ENCODE measurements at regions not wholly inside any gene's neighbourhood (a gene's known extent, or its start where the extent isn't known, plus 50 kb on each side); places are given as distances from the start of the nearest gene placed in this dataset.
"Not testable (repeated sequence)": the region's sequence is repeated elsewhere in the genome, so short reads cannot be mapped to it uniquely, and the experiment has no call there.

DNA sequence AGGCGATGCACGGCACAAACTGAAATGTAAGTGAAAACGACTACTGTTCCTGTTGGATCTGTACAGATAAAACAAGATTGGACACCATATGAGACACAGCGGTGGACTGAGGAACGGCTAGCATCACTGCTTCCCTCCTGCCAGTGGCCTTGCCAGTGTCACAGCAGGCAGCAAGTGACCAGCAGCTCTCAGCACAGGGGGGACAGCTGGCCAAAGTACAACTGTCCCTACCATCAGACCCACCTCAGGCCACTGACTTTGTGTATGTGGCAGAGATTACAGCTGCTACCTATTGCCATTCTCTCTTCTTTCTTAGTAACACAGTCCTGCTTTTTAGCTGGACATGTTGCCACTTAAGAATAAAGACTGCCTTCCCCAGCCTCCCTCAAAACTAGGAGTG lies 80.0 kb upstream of the SLC66A3 start:
- Histone ChIP-seq H3K27ac (no peak overlapping the region), H3K27me3 (no peaks in the 10 kb centered on the region), H3K36me3 (no peaks in the 10 kb centered on the region), H3K4me3 (no peak overlapping the region), H3K9me3 (no peaks in the 10 kb centered on the region), H3K4me1 (peaks cover 0 to 11% (median 8%) of the 10 kb centered on the region in 4 donors)
- DNase-seq (no peak), ATAC-seq (ENCODE audit: low FRiP score in 2 of 2) (no peak)
- WGBS, 2 donors = 91 to 100% methylated on average over 4 to 5 of the region's 5 CpGs
- TF ChIP-seq EP300 (IDR thresholded peaks at IDR 0.05) = no peak
- no peak for TF ChIP-seq POLR2A (IDR thresholded peaks at IDR 0.05)
- TF ChIP-seq, protein P1, sequence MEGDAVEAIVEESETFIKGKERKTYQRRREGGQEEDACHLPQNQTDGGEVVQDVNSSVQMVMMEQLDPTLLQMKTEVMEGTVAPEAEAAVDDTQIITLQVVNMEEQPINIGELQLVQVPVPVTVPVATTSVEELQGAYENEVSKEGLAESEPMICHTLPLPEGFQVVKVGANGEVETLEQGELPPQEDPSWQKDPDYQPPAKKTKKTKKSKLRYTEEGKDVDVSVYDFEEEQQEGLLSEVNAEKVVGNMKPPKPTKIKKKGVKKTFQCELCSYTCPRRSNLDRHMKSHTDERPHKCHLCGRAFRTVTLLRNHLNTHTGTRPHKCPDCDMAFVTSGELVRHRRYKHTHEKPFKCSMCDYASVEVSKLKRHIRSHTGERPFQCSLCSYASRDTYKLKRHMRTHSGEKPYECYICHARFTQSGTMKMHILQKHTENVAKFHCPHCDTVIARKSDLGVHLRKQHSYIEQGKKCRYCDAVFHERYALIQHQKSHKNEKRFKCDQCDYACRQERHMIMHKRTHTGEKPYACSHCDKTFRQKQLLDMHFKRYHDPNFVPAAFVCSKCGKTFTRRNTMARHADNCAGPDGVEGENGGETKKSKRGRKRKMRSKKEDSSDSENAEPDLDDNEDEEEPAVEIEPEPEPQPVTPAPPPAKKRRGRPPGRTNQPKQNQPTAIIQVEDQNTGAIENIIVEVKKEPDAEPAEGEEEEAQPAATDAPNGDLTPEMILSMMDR (IDR thresholded peaks at IDR 0.05) = no peak

DNA sequence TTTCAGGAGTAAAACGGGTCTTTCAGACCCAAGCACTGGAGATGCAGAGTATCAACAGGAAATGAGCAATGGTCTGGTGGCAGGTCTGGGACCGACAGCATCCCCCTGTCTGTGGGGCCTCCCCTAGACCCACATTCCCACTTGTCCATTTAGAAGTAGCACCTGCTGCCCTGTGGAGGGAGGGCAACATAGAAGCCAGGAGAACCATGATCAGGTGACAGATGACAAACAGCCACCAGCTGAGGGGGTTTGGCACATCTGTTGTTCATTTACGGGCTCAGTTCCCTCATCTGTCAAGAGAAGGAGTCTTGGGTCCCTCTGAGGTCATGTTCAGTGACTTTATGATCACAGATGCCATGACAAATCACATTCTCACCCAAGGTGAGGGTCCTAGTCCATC lies 77.9 kb upstream of the SLC66A3 start:
- WGBS, 2 donors = 52 to 70% methylated on average over 2 to 3 of the region's 3 CpGs
- DNase-seq (no peak), ATAC-seq (ENCODE audit: low FRiP score in 2 of 2) (no peak)
- H3K27me3 ChIP-seq = no peaks in the 10 kb centered on the region
- H3K36me3 ChIP-seq = no peaks in the 10 kb centered on the region
- H3K4me3 ChIP-seq = no peak overlapping the region
- H3K9me3 ChIP-seq = no peaks in the 10 kb centered on the region
- TF ChIP-seq, protein P1 (IDR thresholded peaks at IDR 0.05) = no peak
- no peak for TF ChIP-seq POLR2A (IDR thresholded peaks at IDR 0.05)
- TF ChIP-seq EP300 (IDR thresholded peaks at IDR 0.05) = no peak
- TF ChIP-seq POLR2AphosphoS5 (IDR thresholded peaks at IDR 0.05) = no peak
- H3K27ac ChIP-seq = no peak overlapping the region
- peaks cover 0 to 6% (median 2%) of the 10 kb centered on the region in 4 donors for H3K4me1 ChIP-seq

- 64 to 67% methylated on average over 8 of the region's 8 CpGs for WGBS, 2 donors
- Histone ChIP-seq H3K27me3 (no peaks in the 10 kb centered on the region), H3K4me1 (no peaks in the 10 kb centered on the region), H3K9me3 (no peaks in the 10 kb centered on the region), H3K36me3 (no peaks in the 10 kb centered on the region), H3K4me3 (no peak overlapping the region), H3K27ac (no peak overlapping the region)
- TF ChIP-seq EP300 (IDR thresholded peaks at IDR 0.05) = no peak
- ATAC-seq (ENCODE audit: low FRiP score in 2 of 2) (no peak), DNase-seq (peak in 1 of 2 donors; percentile 33)
These were observed 76.0 kb upstream of the SLC66A3 start for GRCh38 chr2:11079136-11079824.

DNA sequence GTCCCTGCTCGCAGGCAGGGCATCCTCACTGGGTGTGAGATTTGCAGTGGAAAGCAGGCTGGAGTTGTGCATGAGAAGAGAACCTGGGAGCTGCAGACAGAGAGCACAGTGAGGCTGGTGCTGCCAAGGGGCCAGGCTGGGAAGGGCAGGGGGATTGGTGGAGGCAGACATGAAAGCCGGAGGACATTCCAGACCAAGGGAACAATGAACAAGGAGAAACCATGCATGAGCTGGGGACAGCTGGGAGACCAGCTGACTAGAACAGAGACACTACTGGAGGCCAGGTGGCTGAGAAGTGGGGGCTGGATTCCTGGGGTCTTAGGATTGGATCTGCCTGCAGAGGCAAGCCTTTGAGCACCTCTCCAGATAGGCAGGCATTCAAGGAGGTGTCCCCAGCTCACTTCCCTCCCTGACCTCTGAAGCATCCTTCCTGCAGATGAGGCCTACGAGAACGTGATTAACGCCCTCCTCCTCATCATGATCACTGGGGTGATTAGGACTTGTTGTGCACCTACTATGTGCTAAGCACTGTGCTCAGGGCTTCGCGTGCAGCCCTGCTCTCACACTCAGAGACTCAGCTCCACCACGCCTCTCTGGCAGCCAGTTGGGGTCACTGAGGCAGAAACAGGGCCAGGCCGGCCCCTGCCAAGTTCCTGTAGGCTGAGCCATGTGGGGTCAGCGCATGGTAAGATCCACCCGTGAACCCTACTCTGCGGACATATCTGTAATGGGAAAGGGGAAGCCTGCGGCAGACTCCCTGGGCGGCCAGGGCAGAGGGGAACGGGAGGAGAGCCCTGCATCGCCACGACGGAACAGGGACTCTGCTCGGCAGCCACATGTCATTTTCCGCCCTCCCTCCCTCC lies 74.8 kb upstream of the SLC66A3 start:
- TF ChIP-seq, protein P1 (IDR thresholded peaks at IDR 0.05) = no peak
- TF ChIP-seq POLR2A (IDR thresholded peaks at IDR 0.05) (no peak), EP300 (IDR thresholded peaks at IDR 0.05) (no peak), POLR2AphosphoS5 (IDR thresholded peaks at IDR 0.05) (no peak)
- Histone ChIP-seq H3K9me3 (no peaks in the 10 kb centered on the region), H3K36me3 (no peaks in the 10 kb centered on the region), H3K27me3 (no peaks in the 10 kb centered on the region), H3K4me3 (no peak overlapping the region), H3K4me1 (no peaks in the 10 kb centered on the region), H3K27ac (no peak overlapping the region)
- DNase-seq (peak in 1 of 2 donors; percentile 48), ATAC-seq (ENCODE audit: low FRiP score in 2 of 2) (no peak)
- 90 to 94% methylated on average over 16 to 20 of the region's 20 CpGs for WGBS, 2 donors

DNA sequence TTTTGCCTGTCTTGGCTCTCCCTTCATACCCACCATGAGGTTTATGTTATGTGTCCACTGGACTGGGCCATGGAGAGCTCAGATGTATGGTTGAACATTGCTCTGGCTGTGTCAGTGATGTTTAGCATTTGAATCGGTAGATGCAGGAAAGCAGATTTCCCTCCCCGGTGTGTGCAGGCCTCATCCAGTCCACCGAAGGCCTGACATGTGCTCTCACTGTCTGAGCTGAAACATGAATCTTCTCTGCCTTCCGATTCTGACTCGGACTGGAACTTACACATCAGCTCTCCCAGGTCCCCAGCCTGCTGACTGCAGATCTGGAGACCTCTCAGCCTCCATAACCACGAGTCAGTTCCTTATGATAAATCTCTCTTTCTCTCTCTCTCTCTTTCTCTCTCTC lies 72.4 kb upstream of the SLC66A3 start:
- 88 to 89% methylated on average over 6 of the region's 6 CpGs for WGBS, 2 donors
- TF ChIP-seq POLR2AphosphoS5 (IDR thresholded peaks at IDR 0.05) (no peak), POLR2A (IDR thresholded peaks at IDR 0.05) (no peak), EP300 (IDR thresholded peaks at IDR 0.05) (no peak)
- TF ChIP-seq, protein P1 (IDR thresholded peaks at IDR 0.05) = no peak
- ATAC-seq (ENCODE audit: low FRiP score in 2 of 2) (no peak), DNase-seq (no peak)
- H3K36me3 ChIP-seq = no peaks in the 10 kb centered on the region
- no peaks in the 10 kb centered on the region for H3K9me3 ChIP-seq
- no peaks in the 10 kb centered on the region for H3K4me1 ChIP-seq
- H3K27ac ChIP-seq = no peak overlapping the region
- no peak overlapping the region for H3K4me3 ChIP-seq
- H3K27me3 ChIP-seq = no peaks in the 10 kb centered on the region

DNA sequence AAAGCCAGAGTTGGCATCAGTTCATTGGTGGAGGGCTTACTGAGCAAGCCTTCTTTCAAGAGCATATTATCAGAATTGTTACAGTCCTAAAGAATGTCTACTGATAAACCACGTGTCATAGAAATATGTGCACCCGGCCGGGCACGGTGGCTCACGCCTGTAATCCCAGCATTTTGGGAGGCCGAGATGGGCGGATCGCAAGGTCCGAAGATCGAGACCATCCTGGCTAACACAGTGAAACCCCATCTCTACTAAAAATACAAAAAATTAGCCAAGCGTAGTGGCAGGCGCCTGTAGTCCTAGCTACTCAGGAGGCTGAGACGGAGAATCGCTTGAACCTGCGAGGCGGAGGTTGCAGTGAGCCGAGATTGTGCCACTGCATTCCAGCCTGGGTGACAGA lies 66.4 kb upstream of the SLC66A3 start:
- not testable (repeated sequence) for ATAC-seq (ENCODE audit: low FRiP score in 2 of 2); H3K4me1 ChIP-seq; H3K27ac ChIP-seq; H3K9me3 ChIP-seq; H3K4me3 ChIP-seq; H3K27me3 ChIP-seq; H3K36me3 ChIP-seq
- DNase-seq = peak in 1 of 2 donors; percentile 32
- 91 to 92% methylated on average over 17 of the region's 17 CpGs for WGBS, 2 donors
